T-helper 9 cell (primary cell): ENCODE measurements at regions not wholly inside any gene's neighbourhood (a gene's known extent, or its start where the extent isn't known, plus 50 kb on each side); places are given as distances from the start of the nearest gene placed in this dataset.

Source experiments
- DNase-seq: peaks from one replicate; pipeline ENCODE4 v3.0.0-alpha.2; 2020

DNA sequence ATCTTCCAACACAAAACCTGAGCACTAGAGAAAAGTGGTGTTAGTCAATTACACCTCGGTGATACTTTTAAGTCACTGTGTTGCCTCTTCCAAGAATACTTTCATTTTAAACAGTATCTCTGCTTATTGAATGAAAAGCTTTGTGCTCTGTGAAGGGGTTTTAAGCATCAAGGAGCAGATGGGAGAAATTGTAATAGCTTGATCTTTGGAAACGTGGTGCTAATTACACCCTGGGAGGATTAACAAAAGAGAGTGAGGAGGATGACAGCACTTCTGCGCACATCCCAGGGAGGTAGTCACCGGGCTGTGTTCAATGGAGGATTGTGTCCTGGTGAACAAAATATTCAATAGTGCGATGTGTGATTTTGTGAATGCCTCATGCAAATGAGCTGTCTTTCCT, 477.4 kb upstream of the ADAMTS16 start:
- DNase-seq: no peak

DNA sequence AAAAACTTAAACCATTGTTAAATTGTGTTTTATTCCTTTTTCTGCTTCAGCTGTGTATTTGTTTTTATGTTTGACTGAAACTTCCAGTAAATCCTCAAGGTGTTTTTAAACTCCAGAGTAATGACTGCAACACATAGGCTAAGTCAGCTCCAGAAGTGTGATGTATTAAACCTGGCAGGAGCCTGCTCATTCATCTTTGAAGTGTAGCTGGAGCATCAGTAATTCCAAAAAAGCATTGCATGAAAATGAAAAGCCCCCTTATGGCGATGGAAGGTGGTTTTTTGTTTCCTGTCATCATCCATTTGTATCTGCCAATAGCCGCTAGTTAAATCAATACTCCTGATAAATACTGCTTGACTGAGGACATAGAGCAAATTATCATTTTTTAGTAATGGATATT, 474.2 kb upstream of the ADAMTS16 start:
- DNase-seq: no peak

DNA sequence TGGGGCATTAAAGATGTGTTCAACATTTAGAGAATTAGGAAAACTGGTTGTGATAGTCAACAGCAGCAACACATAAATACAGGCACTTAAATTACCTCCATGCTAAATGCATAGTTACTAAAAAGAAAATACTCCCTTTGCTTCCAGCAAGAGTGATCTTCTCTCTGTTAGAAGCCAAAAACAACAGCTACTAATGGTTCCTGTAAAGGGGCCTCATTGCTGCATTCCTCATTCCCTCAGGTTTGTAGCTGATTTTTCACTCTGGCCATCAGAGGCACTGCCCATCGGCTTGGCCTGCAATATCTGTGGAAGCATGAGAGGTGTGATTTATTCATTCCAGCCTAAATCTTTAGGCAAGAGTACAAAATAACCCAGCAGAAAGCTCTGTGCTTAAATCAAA, 466.0 kb upstream of the ADAMTS16 start:
- DNase-seq: no peak

DNA sequence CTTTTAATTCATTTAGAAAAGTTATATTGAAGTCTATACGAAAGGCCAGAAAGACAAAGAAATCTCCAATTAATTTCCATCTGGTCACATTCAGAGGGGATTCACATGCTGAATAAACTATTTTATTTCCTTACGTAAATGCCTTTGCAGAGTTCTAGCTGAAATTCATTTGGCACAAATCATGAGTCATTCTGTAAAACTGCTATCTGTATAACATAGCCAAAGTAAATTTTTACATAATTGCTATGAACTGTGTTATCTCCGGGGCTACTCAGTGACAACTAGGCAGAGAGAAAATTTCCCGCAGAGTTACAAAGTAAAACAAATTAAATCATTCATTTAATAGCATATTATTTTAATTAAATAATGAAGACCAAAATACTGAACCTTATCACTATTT, 463.2 kb upstream of the ADAMTS16 start:
- DNase-seq: no peak

DNA sequence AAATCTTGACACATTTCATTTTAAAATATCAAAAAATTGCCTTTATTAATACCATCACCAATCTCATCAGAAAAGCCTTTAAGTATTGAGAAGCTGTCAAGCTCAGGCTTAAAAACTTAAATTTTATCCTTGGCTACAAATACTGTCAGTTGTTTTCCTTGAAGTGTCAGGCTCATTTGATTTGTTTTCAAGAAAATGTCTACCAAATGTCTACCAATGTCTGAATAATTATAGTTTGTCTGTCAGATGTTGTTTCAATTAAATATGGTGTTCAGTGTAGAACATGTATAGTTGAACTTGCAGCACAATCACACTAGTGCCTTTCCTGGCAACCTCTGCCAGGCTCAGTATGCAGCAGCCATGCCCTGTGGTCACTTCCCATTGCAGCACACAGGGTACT, 455.2 kb upstream of the ADAMTS16 start:
- no peak for DNase-seq

DNA sequence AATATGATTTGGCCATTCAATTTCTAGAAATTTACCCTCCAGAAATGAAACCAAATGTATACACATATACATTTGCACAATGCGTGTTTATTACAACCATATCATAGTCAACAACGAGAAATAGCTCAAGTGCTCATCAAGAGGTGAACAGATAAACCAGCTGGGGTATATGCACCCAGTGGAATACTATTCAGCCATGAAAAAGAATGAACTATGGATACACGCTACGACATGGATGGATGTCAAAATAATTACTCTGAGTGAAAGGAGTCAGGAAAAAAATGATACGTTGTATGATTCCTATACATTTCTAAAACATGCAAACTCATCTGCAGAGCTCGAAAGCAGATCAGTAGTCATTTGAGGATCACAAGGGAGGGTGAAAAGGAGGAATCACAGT, 441.5 kb upstream of the ADAMTS16 start:
- no peak for DNase-seq

DNA sequence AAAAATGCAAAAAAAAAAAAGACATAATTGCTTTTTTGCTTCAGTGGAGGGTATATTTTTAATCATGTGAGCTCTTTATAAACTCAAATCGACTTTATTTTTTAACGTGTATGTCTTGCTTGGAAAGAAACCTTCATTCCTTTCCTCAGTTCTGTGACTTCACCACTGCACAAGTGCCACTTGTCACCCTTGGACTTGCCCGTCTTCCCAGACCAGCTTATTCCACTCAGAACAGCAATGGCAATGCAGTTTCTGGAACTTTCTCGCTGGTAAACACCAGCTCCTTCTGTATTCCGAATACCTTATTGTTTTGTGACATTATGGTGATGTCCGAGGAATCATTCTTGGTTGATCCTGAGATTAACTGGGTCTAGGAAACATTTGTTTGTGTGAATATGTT, 440.5 kb upstream of the ADAMTS16 start:
- DNase-seq: no peak

DNA sequence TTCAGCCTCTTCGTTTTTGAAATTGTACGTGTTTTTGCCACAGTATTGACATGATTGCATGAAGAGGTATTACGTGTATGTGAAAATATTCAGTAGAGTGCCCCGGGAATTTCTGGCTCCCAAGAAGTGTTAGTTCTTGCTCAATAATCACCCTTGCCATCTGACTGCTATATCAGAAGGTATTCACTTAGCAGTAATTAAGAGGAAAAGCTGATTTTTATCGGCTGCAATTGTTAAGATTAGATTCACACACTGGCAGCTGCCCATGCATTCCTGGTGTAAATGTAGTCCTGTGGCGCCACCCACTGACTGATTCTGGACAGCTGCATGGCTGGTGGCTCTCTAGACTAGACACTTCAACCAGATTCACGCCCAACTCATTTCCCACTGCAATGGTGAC, 440.1 kb upstream of the ADAMTS16 start:
- no peak for DNase-seq

DNA sequence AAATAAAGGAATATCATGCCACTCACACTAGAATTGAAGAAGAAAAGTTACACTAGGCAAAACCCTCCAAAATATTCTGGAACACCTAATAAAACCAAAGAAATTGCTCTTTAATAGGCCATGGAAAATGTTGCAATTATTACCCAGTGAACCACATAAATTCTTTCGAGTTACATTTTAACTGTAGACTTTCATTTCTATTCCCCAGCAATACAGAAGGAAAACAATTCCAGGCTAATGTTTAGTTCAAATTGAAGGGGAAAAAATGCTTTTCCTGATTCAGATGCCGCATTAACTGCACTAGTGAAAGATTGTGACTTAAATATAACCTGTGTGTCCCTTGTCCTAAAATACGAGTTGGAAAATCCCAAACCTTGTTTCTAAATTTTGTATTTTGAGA, 439.3 kb upstream of the ADAMTS16 start:
- DNase-seq: no peak

DNA sequence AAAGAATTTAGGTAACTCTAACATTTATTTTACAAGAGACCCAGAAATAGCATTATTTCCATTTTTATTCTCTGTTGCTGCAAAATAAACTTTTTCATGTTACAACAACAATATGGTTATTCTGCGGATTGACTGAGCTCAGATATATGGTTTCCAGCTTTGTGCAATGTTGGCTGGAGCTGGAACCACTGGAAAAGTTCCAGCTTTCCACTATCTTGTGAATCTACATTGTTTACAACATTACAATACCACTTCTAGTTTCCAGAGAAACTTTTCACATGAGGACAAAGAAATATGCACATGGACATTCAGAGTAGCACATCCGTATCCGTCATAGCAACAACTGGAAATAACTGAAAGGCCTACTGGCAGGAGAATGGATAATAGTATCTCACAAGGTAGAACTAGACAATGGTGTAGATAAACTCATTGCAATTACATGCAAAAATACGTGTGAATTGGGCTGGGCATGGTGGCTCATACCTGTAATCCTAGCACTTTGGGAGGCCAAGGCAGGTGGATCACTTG, 436.1 kb upstream of the ADAMTS16 start:
- DNase-seq: no peak

DNA sequence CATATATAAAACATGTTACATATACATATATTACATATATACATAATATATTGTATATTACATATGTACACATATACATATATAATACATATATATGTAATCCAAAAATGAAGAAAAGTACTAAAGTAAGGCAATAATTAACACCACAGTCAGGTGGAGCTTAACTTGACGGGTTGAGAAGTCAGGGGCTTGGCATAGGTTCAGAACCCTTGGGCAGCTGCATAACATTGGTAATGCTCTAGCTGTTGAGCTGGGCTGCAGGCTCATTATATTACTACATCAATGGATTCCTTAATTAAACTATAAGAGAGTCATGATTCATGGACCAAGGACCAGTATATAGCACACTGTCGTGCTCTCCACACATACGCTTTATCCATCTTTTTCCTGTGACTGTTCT, 435.2 kb upstream of the ADAMTS16 start:
- DNase-seq: no peak

DNA sequence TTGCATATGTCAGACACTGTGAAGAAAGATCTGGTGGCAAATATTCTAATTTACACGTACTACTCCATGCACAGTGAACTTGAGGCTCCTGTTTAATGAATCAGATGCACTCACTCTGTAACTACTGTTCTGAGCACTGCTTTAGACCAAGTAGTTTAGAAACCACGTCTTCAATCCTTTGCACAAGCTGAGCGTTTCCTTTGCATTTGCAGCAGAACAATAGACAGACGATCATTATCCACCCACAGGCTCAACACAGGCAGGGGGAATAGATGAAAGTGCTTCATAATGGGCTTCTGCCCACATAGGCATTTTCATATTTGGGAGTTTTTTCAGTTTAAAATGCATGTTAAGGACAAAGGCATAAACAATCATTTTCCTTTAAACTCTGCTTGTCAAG, 423.3 kb upstream of the ADAMTS16 start:
- DNase-seq: no peak

DNA sequence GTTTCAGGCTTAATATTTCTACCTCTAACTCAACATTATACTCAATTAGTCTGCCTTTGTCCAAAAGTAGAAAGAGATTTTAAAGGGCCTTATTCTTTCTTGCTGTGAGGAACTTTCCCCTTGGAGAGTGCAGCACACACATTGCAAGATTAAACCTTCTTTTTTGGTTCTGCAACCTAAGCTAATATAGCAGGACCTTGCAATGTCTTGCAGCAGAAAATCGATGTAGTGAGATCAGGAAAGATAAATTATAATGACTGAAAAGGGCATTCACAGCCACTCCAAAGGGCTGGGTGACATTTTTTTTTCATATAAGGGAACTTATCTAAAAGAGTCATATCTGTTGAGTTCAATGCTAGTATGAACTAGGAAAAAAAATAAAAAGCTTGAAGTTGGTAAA, 422.7 kb upstream of the ADAMTS16 start:
- DNase-seq: no peak

DNA sequence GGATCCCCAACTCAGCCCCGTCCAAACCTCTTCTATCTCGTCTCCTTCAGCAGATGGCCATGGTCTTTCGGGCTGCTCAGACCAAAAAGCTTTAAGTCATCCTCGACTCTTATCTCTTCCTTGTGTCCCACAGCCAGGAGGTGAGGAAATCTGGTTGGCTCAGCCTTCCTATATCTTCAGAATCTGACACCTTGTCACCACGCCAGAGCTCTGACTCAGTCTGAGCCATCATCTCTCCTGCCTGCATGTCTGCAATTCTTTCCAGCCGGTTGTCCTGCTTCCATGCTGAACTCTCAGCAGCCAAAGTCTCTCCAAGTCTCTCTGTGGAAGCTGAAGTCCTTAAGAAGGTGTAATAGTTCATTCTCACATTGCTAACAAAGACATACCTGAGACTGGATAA, 419.3 kb upstream of the ADAMTS16 start:
- DNase-seq: no peak

DNA sequence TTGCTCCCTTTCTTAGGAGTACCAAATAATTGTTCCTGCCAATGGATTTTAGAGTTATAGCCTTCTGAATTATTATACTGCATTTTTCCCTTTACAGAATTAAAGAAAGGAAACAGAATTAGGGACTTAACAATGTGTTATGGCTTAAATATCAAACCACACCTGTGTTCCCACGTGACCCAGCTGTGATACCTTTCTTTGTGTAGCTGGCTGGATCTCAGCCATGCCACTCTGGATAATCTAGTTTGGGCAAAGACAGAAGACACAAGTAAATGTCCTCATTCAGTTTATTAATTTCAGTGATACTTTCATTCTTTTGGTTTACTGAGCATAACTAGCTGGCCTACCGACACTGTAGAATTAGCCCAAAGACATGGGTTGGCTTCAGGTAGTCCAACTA, 417.2 kb upstream of the ADAMTS16 start:
- no peak for DNase-seq

DNA sequence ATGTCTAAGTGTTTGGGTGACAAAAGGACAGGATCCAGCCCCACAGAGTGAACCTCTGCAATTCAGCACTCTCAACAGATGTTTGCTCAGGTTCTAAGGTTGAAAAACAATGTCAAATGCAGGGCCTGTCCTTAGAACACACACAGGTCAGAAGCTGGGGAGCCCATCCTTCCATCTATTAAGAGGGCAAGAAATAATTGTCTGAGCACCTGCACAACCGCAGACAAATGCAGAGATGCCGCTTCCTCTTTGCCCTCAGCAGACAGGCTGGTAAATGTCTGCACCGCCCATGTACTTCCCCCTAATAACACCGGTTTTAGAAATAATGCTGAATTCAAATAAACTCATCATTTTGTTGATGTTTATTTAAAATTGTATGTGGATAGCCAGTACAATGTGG, 414.5 kb upstream of the ADAMTS16 start:
- DNase-seq: no peak

DNA sequence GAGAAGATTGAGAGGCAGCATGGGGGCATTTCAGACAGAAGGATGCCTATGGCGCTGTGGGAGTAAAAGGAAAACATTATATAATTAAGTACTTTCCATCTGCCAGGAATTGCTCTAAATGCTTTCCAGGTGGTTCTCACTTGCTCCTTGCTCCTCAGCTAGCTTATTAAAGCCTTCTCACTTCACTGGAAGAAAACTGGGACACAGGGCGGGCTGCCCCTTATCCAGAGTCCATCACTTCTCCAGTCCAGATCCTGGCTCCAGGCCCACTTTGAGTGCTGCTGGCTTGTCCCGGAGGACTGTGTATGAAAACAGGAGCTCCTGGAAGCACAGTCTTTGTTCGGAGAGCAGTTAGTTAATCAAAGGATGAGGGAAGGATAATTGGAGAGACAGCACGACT, 409.9 kb upstream of the ADAMTS16 start:
- no peak for DNase-seq

DNA sequence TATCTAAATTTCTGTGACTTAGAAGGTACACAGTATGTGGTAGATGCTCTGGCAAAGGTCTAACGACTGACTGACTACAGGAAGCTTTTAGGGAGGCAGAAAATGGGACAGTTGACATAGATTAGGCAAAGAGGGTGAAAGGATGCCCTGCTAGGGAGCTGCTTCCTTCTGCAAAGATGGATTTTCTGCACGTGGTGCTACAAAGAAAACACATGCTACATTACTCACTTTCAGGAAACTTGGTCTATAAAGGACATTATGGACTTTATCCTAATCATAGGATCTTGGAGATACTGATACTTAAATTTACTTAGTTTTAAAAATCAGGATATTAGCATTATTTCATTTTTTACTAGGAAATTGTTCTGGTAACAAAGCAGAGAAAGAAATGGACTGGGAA, 405.8 kb upstream of the ADAMTS16 start:
- DNase-seq: no peak

DNA sequence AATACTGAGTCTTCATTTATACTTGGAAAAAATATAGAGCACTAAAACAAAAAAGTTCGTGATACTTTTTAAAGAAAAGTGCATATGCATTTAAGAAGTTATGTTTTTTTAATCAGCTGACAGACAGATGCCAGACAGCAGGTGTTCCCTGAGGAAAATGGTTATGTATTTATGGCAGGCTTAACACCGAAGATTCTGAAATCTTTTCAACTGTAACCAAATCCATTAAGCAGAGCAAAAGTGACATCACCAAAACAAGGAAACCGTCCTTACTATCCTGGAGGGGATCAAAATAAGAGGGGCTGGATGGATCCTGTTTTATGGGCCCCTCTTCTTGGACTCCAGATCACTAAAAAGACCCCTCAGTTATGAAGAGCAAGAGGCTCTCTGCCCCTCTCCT, 404.9 kb upstream of the ADAMTS16 start:
- DNase-seq: no peak

DNA sequence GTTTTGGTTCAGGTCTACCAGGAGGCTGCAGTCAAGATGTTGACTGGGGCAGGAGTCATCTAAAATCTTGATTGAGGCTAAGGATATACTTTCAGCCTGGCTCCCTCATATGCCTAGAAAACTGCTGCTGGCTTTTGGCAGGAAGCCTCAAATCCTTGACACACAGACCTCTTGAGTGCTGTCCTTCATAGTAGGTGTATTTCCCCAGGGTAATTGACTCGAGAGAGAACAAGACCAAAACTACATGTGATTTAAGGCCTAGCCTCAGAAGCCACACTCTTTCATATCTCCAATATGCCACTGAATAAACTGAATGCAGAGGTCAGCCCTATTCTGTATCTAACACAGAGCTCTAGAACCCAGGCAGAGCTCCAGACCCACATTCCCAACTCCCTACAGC, 402.3 kb upstream of the ADAMTS16 start:
- DNase-seq: no peak

DNA sequence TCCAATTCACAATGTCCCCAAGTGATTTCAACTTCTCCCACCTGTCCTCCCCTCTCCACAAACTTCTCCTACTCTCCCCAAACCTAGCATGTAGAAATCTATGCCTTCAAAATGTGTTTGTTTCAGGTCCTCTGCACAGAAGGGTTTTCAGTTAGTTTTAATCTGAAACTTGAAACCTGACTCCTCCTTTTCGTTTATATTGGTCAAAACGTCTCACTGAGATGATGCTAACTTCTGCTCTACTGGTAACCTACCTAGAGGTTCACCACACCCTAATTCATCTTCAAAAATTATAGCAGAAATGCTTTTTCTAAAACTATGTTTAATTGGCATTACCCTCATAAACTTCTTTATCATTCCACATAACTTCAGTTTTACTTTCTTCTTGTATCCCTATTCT, 401.8 kb upstream of the ADAMTS16 start:
- DNase-seq: no peak

DNA sequence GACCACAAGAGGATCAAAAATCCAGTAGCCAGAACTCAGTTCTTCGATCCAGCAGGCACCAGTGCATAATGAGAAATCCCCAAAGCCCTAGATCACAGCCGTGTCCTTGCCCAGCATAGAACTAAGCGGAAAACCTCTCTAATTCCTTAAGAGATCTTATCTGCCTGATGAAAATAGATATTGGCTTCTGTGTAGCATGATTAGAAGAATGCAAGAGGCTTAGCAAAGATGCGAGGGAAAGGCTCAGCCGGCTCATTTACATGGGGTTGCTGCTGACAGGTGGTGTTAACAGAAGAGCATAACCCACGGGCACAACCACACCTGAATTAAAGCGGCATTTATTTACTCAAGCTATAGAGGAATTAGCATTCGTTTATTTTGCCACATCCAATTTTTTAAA, 400.0 kb upstream of the ADAMTS16 start:
- DNase-seq: no peak

DNA sequence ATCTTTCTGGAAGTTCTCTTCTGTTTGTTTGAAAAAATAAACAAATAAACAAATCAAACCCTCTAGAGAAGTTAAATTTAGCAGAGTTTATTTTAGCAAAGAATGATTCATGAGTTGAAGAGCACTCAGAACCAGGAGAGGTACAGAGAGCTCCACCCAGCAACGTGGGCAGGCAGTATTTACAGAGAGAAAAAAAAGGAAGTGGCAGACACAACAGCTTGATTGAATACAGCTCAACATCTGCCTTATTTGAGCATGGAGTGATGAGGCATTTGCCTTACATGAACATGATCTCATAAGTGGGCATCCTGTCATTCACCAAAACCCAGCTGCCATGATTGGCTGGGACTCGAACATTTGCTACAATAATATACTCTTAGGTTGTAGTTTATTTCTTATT, 381.6 kb upstream of the ADAMTS16 start:
- no peak for DNase-seq

DNA sequence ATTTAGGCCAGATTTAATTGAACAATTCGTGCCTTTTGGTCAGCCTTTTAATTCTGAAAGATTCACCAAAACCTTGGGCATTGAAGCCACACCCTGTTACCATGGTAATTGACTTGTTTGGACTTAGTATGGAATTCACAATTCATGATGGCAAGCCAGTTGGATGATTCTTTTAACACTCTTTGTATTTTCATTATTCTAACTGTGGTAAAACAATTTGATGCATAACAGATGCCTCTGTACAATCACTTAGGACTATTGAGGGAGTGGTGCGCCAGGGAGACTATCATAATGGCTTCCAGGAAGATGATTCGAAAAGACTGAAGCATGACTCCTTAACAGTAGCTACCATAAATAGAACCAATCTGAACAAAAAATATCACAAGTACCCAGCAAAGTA, 381.1 kb upstream of the ADAMTS16 start:
- DNase-seq: no peak

DNA sequence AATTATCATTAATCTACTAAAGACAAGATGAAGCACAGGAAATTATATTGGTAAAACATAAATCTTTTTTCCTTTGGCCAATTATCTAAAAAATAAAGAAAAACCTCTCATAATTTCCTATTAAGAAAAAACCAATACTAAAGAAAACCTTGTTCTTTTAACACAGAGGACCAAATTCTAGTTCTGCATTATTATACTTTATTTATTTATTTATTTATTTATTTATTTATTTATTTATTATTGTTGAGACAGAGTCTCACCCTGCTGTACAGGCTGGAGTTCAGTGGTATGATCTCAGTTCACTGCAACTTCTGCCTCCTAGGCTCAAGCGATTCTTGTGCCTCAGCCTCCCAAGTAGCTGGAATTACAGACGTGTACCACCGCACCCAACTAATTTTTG, 377.8 kb upstream of the ADAMTS16 start:
- DNase-seq: no peak

DNA sequence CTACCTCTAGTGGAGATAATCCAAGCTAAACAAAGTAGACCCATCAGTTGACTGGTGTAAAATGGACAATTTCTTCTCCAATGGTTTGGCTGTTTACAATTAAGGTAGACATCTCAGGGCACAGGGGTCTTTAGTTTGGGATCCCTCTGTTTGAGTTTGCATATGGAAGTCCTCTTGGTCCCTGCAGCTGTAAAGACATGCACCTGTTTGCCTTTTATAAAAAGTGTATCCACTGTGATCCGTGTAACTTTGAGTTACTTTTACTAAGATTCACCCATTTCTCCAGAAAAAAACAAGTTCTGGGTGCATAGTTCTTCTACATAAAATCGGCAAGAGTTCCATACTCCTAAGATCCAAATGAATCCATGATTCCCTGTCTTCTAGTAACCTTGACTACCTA, 374.7 kb upstream of the ADAMTS16 start:
- no peak for DNase-seq
